GM21390 (cell line): ENCODE measurements at regions not wholly inside any gene's neighbourhood (a gene's known extent, or its start where the extent isn't known, plus 50 kb on each side); places are given as distances from the start of the nearest gene placed in this dataset.

Experiments
- ATAC-seq: cut with Tn5 transposase; IDR thresholded peaks from one replicate; pipeline ENCODE4 v1.9.1; 2021; ENCODE audit not compliant: unreplicated experiment

DNA sequence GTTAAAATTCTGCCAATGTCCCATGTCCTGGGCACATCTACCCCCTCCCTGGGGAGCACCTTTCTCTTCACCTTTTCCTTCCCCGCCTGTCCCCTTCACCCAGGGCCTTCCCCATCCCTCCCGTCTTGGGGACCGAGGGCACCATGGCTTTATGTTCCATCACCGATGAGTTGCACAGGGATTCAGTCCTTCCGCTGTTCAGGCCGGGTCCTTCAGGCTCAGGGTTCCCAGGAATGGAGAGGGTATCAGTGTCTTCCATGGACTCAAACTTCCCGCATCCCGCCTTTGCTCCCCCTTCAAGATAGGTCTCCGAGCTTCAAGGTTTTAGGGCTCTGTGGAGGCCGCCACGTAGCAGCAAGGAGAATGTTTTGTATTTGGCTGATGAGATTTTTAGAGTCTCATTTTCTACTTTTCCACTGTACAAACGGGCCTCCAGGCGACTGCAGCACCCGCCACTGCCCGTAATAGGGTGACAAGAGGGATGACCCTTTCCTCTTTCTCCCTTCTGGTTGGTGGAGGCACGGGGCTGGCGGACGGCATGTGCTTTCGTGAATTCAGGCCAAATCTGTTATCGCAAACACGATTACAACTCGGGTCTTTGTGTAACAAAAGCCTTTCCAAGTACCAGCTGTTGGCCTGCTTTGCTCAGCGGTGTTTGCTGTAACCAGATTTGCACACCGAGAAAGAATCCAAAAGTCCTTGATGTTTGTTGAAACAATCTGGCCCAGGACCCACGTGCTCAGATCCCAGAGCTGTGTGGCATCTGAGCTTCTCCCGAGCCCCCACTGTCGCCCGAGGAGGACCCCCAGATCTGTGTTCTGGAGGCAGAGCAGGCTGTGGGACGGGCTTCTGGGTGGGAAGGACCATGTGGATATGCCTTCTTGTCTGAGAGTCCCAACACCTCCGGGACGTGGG lies 236.3 kb downstream of the SEC14L1 start:
- ATAC-seq: no peak

- no peak for ATAC-seq
These were observed 237.0 kb downstream of the SEC14L1 start for GRCh38 chr17:77377710-77378235.

GRCh38 chr17:77378318-77379064 lies 237.7 kb downstream of the SEC14L1 start:
- no peak for ATAC-seq

DNA sequence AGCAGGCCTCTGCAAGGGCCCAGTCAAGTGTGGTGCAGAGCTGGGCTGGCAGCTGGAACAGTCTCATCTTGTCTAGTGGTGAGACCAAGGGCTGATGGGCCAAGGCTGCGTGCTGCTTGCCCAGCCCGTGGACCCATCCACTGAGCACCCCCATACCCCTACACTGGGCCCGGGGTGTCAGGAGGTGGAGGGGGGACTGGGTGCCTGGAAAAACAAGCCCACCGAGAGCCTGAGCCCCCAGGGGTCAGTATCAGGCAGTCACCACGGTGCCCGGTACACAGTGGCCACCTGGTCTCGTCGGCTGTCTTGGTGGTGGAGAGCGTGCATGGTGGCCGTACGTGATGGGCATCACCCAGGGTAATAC lies 238.3 kb downstream of the SEC14L1 start:
- ATAC-seq: no peak

DNA sequence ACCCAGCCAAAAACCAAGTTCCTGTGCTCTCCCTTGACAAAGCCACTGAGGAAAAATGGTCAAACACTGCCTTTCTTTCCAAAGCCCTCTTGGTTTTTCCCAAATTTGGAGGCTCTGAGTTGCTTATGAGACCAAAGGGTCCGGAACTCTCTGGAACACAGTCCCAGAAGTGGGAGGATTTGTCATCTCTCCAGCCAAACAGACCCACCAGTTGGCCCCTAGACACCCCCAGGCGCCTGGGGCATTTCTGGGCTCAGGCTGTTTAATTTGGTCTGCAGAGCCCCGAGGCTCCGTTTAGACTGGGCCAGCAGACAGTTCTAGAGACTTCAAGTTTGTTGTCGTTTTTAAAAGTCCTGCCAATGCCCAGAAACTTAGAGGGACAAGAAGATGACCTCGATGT lies 239.1 kb downstream of the SEC14L1 start:
- no peak for ATAC-seq

GRCh38 chr17:77380395-77381184 lies 239.8 kb downstream of the SEC14L1 start:
- no peak for ATAC-seq

DNA sequence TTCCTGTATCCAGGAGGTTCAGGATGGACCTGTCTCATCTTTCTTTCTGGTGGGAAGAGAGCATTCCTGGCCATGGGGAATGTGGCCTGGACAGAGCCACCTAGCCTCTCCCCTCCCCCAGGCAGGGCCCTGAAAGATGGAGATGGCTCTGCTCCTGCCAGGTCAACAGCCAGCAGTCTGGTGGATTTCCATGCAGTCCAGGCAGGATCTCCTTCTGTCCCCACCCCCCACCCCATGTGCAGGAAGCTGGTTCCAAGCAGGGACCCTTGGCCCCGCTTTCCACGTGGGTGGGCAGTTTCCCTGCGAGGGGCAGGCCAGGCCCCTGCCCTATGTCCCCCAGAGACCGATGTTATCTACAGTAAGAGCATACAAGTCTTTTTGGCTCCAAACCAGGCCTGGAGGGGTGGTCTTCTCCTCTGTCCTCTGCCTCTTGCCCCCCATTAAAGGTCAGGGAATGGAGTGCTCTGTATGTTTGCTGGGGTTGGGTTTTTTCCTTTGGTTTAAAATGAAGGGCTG lies 240.5 kb downstream of the SEC14L1 start:
- no peak for ATAC-seq

DNA sequence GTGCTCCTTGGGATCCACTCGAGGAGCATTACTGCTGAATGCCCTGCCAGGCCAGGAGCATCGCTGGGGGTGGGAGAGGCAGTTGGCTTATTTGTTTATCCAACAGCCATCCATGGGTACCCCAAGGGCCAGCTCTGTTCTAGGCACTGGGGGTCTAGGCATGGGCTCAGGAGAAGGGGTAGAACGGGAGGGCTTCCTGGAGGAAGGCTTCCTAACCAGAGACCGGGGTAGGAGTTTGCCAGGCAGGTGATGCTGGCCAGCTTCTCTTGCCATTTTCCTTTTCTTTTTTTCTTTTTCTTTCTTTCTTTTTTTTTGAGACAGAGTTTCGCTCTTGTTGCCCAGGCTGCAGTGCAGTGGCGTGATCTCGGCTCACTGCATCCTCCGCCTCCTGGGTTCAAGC lies 241.0 kb downstream of the SEC14L1 start:
- no peak for ATAC-seq

- no peak for ATAC-seq
These were observed 241.7 kb downstream of the SEC14L1 start for GRCh38 chr17:77382356-77382911.

- no peak for ATAC-seq
These were observed 242.3 kb downstream of the SEC14L1 start for GRCh38 chr17:77382966-77383612.

DNA sequence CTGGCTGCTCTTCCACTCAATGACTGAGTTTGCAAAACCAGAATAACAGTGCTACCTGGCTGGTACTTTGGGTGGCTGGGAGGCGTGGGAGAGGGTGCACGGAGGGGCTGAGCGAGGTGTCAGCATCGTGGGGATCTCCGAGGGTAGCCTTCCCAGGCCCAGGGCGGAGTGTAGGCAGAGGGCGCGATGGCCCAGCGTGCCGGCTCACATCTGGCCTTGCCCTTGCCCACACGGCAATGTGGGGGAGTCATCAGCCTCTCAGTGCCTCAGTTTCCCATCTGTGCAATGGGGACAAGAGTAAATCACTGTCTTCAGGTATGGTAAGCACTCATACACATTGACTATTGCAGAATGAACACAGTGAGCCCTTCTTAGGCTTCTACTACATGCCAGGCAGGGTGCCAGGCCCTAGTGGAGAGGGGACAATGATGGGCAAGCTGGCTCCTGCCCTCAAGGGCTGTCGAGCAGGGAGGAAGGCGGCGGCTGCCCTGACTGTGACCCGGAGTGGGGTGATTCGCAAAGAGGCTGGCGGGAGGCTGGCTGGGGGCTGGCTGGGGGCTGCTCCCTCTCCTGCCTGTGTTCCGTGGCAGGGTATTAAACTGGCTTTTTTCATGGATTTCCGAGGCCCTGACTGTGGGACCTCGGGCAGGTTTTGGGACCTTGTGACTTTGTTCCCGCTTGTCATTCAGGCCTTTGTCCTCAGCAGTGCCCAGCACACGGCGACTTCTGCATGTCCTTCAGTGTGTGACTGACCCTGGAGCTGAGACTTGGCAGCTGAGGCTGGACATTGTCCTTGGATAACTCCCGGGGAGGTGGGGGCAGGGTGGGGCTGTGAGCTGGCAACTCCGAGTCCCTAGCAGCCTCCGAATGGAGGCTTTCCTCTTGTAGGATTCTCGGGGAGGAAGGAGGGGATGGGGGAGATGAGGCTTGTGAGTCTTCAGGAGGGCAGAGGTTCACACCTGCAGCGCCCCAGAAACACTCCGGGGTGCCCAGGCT lies 243.1 kb downstream of the SEC14L1 start:
- no peak for ATAC-seq

- ATAC-seq: no peak
These were observed 245.2 kb downstream of the SEC14L1 start for GRCh38 chr17:77385750-77386501.

DNA sequence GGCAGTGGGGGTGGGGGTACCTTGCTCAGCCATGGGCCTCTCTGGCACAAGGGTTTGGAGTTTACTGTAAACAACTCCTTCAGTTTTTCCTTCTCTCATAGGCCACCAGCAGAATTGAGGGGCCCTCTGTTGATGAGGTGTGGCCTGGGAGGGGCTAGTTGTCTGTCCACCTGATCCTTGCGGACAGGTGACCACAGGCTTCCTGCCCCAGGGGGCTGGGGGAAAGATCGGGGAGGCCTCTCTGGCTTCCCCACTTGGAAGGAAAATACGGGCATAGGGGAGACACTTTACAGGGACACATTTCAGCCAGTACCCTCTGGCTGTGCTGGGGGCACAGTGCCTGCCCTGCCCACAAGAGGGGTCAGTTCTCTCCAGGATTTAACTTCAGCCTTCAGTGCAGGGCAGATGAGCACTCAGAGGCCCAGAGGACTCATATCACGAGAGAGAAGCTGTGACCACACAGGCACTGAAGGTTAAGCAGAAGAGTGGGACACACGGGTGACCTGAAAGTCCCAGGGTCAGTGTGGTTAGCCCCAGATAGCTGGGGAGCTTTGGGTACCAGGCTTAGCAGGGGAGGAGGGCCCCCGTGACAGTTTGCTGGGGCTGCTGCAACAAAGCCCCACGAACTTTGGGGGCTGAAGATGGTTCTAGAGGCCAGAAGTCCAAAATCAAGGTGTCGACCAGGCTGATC lies 245.9 kb downstream of the SEC14L1 start:
- no peak for ATAC-seq

GRCh38 chr17:77387891-77388290 lies 247.1 kb downstream of the SEC14L1 start:
- no peak for ATAC-seq

DNA sequence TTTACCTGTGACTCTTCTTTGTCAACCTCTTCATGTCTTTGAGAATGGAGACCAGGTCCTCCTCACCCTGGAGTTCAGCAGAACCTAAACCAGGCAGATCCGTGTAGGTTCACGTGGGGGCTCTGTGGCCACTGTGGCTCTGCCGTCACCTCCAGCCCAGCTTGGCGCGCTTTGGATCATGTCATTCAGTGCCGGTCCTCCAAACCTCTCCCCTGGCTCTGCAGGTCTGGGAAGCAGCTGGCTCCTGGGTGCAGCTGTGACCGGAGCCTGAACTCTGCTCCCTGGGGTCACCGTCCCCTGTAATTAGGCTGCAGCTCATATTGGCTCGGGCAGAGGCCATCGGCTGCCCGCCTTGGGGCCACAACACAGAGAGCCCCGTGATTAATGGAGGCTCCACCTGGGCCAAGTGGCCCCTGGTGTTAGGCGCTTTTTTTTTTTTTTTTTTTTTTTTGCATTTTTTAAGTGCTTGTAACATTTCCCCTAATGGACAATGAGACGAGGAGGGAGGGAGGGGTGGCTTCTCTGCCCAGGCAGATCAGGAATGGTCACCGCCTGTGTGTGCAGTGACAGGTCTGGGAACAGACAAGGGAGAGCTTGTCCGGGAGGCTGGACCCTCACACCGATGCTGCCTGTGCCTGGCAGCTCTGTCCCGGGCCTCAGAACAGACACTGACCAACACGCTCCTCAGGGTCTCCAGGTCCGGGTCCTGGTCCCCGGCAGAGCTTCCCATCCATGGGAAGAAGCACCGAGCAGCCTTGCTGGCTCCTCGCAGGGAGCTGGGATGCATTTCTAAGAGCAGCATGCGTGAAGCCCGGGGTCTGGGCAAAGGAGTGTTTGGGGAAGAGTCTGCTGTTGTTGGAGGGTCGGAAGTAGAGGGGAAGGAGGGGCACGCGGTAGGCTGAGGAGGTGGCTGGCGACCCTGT lies 247.9 kb downstream of the SEC14L1 start:
- no peak for ATAC-seq

DNA sequence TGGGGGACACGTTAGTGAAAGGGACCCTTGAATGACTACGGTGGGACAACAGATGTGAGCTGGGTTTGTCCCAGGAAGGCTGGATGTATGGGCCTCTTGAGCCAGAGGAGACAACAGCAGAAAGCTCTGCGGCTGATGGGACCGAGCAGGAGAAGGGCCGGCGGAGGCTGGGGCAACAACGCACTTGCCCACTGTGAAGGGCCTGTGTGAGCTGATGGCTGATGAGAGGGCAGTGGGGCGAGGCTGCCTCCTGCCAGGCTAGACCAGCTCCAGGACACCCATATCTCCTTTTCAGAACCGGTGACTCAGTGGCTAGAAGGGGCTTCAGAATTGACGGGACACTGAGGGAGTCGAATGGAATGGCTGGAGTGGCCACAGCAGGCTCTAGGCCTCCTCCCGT lies 250.1 kb downstream of the SEC14L1 start:
- no peak for ATAC-seq
